DND-41 (cell line): ENCODE measurements at regions not wholly inside any gene's neighbourhood (a gene's known extent, or its start where the extent isn't known, plus 50 kb on each side); places are given as distances from the start of the nearest gene placed in this dataset.

Experiments
- ATAC-seq: fragments of 200-7000 bp; cut with Tn5 transposase; 3 replicates; pipeline ENCODE4 v1.9.1; 2021; ENCODE audit warnings: low read depth; ENCODE audit not compliant: insufficient read depth
- DNase-seq: peaks from one replicate; pipeline ENCODE4 v3.0.0-alpha.2; 2020
- H2AFZ ChIP-seq: 2 replicates; pipeline ENCODE4 v1.6.0; 2012; ENCODE audit warnings: low read depth, low read length
- H3K27ac ChIP-seq: 2 replicates; pipeline ENCODE4 v1.5.1; 2012; ENCODE audit warnings: low read length, inconsistent platforms
- H3K27me3 ChIP-seq: fragments of 200-600 bp; sonication (generic); 2 replicates; pipeline ENCODE4 v1.6.0; 2012; ENCODE audit warnings: low read length, mild to moderate bottlenecking, inconsistent platforms; ENCODE audit not compliant: insufficient read depth, poor library complexity
- H3K36me3 ChIP-seq: 2 replicates; pipeline ENCODE4 v1.5.1; 2012; ENCODE audit warnings: low read length, inconsistent platforms; ENCODE audit not compliant: insufficient read depth
- H3K4me1 ChIP-seq: 2 replicates; pipeline ENCODE4 v1.5.1; 2012; ENCODE audit warnings: mild to moderate bottlenecking, low read length; ENCODE audit not compliant: insufficient read depth
- H3K4me2 ChIP-seq: 2 replicates; pipeline ENCODE4 v1.6.0; 2012; ENCODE audit warnings: mild to moderate bottlenecking, moderate library complexity, low read length, inconsistent platforms; ENCODE audit not compliant: insufficient read depth
- H3K4me3 ChIP-seq, 2 experiments: fragments of 200-600 bp in 1 of 2; shearing (Covaris generic) in 1 of 2; 2 replicates each; pipeline ENCODE4 v1.5.1; 2012 to 2016; ENCODE audit warnings: inconsistent platforms in 2 of 2, low read length in 2 of 2, mild to moderate bottlenecking in 2 of 2, low read depth in 1 of 2, moderate library complexity in 1 of 2
- H3K79me2 ChIP-seq: 2 replicates; pipeline ENCODE4 v1.6.0; 2012; ENCODE audit warnings: low read length, inconsistent platforms; ENCODE audit not compliant: insufficient read depth
- H3K9ac ChIP-seq: 2 replicates; pipeline ENCODE4 v1.6.0; 2012; ENCODE audit warnings: low read depth, mild to moderate bottlenecking, inconsistent platforms, low read length, moderate library complexity
- H3K9me3 ChIP-seq: 2 replicates; pipeline ENCODE4 v1.5.1; 2012; ENCODE audit warnings: low read length, moderate library complexity, mild to moderate bottlenecking, inconsistent platforms; ENCODE audit not compliant: insufficient read depth, severe bottlenecking
- H4K20me1 ChIP-seq: 2 replicates; pipeline ENCODE4 v1.6.0; 2012; ENCODE audit warnings: low read length; ENCODE audit not compliant: insufficient read depth
- CTCF ChIP-seq: IDR thresholded peaks from 2 replicates; pipeline ENCODE4 v1.5.1; 2012; ENCODE audit warnings: borderline replicate concordance, low read length, moderate library complexity, mild to moderate bottlenecking; ENCODE audit not compliant: poor library complexity, severe bottlenecking; ENCODE audit errors: extremely low read depth
- EZH2 ChIP-seq: IDR thresholded peaks from 3 replicates; pipeline ENCODE4 v1.6.1; 2012; ENCODE audit warnings: borderline replicate concordance, low read depth, mild to moderate bottlenecking, moderate library complexity, low read length, inconsistent platforms; ENCODE audit not compliant: severe bottlenecking

GRCh38 chr11:135046986-135047385 is 634.9 kb upstream of the B3GAT1 start:
- H3K36me3 ChIP-seq, result no peaks in the 10 kb centered on the region
- H3K27me3 ChIP-seq, result peaks cover 19% of the 10 kb centered on the region
- TF ChIP-seq EZH2, result no peak
- no peaks in the 10 kb centered on the region for H3K79me2 ChIP-seq
- no peaks in the 10 kb centered on the region for H3K9me3 ChIP-seq
- no peaks in the 10 kb centered on the region for H3K4me1 ChIP-seq
- H3K9ac ChIP-seq, result no peak overlapping the region
- DNase-seq (no peak), ATAC-seq (no peak)
- no peak overlapping the region for H3K4me2 ChIP-seq
- no peaks in the 10 kb centered on the region for H4K20me1 ChIP-seq
- H3K27ac ChIP-seq, result no peak overlapping the region
- no peak overlapping the region for H2AFZ ChIP-seq
- H3K4me3 ChIP-seq, result no peak overlapping the region

DNA sequence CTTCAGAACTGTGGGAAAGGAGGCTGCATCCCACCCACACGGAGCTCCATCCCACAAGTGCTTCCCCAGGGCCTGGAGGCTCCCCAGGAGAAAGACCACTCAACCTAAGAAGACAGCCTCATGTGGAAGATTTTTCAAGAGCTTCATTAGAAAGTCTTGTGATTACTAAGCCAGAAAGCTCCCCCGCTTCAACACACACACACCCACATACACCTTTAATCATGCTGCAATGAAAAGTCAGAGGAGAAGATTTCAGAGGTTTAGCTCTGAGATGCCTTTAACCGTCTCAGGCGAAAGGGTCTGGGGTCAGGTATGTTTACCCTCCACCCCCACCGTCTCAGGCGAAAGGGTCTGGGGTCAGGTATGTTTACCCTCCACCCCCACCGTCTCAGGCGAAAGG is 634.5 kb upstream of the B3GAT1 start:
- TF ChIP-seq EZH2 (no peak), CTCF (no peak)
- Histone ChIP-seq H3K4me1 (no peaks in the 10 kb centered on the region), H3K27me3 (peaks cover 15% of the 10 kb centered on the region)

DNA sequence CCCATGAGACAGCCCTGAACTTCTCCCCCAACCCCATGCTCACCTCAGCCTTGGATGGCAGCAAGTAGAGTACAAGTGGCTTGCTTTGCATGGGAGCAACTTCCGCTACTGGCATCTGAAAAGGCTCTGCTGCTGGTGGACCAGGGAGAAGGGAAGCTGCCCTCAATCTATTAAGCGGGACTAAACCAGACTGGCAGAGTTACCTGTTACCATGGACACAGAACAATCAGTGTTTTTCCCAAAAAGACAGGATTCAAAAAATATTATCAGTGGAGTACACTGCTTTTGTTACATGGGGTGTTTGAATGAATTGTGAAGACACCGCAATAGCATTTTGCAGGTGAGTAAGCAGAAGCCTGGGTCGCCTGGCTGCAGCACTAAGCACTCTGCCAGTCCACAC is 631.4 kb upstream of the B3GAT1 start:
- Histone ChIP-seq H3K27me3 (no peaks in the 10 kb centered on the region), H2AFZ (no peak overlapping the region), H3K4me2 (no peak overlapping the region), H3K79me2 (no peaks in the 10 kb centered on the region), H3K9ac (no peak overlapping the region), H4K20me1 (no peaks in the 10 kb centered on the region), H3K9me3 (no peaks in the 10 kb centered on the region), H3K36me3 (no peaks in the 10 kb centered on the region), H3K4me1 (no peaks in the 10 kb centered on the region), H3K27ac (no peak overlapping the region), H3K4me3 (no peak overlapping the region)
- ATAC-seq, result no peak
- TF ChIP-seq EZH2 (no peak), CTCF (no peak)
- DNase-seq, result no peak

More for the DNA sequence above, 634.5 kb upstream of the B3GAT1 start:
- no peak for DNase-seq
- H3K4me3 ChIP-seq, result no peak overlapping the region
- no peaks in the 10 kb centered on the region for H3K36me3 ChIP-seq
- H3K4me2 ChIP-seq, result no peak overlapping the region
- no peaks in the 10 kb centered on the region for H3K79me2 ChIP-seq
- H3K9ac ChIP-seq, result no peak overlapping the region
- ATAC-seq, result no peak
- H3K9me3 ChIP-seq, result no peaks in the 10 kb centered on the region
- H4K20me1 ChIP-seq, result no peaks in the 10 kb centered on the region
- H2AFZ ChIP-seq, result no peak overlapping the region
- H3K27ac ChIP-seq, result no peak overlapping the region

DNA sequence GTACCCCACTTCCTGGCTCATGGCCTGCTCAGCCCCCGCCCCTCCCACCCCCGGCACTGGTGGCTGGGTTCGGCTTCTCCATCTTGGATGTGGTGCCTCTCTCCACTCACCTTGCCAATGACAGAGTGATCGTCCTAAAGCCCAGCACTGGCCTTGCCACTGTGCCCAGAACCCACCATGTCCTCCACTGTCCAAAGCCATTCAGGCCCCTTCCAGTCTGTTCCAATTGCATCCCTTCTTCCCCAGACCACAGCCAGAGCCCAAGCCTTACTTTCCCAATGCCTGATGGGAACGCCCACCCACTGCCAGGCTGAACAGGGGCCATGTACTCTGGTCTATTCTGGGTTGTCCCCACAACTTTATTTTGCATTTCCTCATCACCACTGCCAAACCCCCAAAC is 625.8 kb upstream of the B3GAT1 start:
- Histone ChIP-seq H3K27ac (no peak overlapping the region), H3K4me3 (no peak overlapping the region), H3K36me3 (no peaks in the 10 kb centered on the region), H3K79me2 (no peaks in the 10 kb centered on the region), H2AFZ (no peak overlapping the region), H3K27me3 (no peaks in the 10 kb centered on the region), H4K20me1 (no peaks in the 10 kb centered on the region), H3K4me1 (no peaks in the 10 kb centered on the region), H3K4me2 (no peak overlapping the region), H3K9ac (no peak overlapping the region), H3K9me3 (no peaks in the 10 kb centered on the region)
- no peak for DNase-seq
- ATAC-seq, result no peak
- TF ChIP-seq EZH2 (no peak), CTCF (no peak)
